ENCODE measurements at regions not wholly inside any gene's neighbourhood (a gene's known extent, or its start where the extent isn't known, plus 50 kb on each side); places are given as distances from the start of the nearest gene placed in this dataset.

- no peak for TF ChIP-seq EZH2 (IDR thresholded peaks at IDR 0.05; ENCODE audit: borderline replicate concordance, low read length)
- no peak for TF ChIP-seq CTCF (conservative IDR thresholded peaks at IDR 0.05 in 1 of 2, IDR thresholded peaks at IDR 0.05 in 1 of 2; ENCODE audit: extremely low read depth in 1 of 2, insufficient read depth in 1 of 2, low read depth in 1 of 2, low read length in 2 of 2)
These were observed 122.5 kb upstream of the ZC3H12C start for GRCh38 chr11:109970516-109971183.
